Caki2 (cell line): ENCODE measurements at regions not wholly inside any gene's neighbourhood (a gene's known extent, or its start where the extent isn't known, plus 50 kb on each side); places are given as distances from the start of the nearest gene placed in this dataset.

ENCODE experiments used
- DNase-seq: peaks from one replicate; pipeline ENCODE4 v3.0.0-alpha.2; 2015; ENCODE audit warnings: low read depth
- in situ Hi-C: cut with HindIII; loops from 2 replicates; pipeline ENCODE4 v1.10.0; 2016; ENCODE audit warnings: low sequenced_read_pairs, low pct_unique_long_range_greater_than_20kb, mixed read lengths

DNA sequence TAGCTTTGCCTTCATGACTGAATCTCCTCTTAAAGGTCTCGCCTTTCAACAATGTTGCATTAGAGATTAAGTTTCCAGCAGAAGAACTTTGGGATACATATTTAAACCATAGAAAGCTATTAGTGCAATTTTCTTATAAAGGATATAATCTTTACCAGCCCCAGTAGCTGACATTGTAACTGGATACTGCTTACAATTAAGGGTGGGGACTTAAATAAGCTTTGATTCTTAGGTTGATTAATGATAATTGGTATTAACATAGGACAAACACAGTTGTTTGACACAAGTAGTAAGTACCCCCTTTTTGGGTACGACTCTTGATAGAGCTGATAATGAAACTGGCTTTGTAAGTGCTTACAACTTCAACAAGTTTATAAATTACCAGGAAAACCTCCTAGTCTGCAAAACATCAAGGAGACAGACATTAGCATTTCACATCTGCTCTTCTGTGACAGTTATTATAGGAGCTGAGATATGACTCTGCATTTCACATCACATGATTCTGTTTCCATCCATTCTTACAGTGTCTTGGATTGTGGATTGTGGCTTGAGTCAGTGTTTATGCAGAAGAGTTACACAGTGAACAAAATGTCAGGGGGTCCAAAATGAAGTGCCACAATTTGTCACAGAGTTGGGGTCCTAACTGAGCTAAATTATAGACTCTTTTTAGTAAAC is 249.1 kb upstream of the E2F7 start:
- no peak for DNase-seq
- in situ Hi-C loops = no loop called here

DNA sequence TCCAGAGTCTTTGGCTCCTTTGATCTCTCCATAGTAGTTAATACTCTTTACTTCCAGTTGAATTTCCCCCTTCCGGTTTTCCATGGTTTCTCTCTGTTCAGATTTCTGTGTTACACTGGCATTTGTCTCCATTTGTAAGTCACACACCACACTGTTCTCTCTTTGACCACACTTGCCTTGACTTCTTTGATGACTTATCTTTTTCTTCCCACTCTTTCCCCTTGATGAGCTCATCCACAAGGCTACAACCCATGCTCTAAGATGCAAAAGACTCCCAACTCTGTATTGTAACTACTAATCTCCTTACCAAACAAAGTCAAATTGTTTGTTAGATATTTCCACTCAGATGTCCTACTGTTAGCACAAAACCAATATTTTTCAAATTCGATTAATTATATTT is 242.7 kb upstream of the E2F7 start:
- in situ Hi-C loops = no loop called here
- no peak for DNase-seq

DNA sequence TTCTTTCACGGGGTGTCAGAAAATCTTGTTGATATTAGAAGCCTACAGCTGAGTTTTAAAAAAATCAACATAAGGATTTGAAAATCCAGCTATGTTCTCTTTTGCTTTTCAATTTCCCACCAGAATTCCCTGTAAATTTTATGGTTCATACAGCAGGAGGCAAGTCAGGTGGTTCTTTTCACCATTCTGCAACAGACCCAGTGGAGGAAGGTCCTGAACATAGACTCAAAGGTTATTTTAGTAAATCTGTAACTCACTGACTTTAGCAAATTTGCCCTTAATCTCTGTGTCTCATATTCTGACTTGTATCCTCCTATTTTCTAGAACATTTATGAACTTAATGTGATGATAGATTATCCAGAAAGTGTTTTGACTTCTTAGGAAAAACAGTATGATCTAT is 235.4 kb upstream of the E2F7 start:
- no peak for DNase-seq
- in situ Hi-C loops = no loop called here

DNA sequence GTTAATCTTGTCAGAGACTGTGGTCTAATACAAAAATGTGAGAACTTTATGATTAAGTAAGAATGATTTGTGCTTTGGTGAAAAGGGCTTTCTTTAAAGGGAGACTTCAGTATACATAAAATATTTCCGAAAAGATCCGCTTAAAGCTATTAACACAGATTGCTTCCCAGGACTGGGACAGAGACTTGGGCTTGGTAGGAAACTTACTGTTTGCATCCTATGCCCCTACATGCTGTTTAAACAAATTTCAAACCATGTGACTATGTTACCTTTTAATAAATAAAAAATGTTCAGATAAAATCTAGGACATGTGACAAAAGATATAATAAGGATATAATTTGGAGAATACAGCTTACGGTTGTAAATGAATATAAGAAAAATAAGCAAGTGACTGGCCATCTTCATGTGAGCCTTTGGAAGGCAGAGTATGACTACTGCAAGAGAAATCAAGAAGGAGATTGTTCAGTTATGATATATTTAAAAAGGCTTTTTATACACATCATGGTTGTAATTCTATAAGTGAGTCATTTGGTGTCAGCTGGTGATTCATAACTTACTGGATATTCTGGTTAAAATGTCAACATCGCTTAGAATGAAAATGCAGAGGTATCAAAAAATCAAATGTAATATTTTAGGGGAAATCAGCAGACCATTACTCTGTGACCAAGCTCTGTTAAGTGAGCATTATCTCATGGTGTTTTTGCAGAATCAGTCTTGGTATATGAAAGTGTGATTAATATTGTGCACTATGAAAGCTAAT is 234.7 kb upstream of the E2F7 start:
- DNase-seq = peak; percentile 20
- in situ Hi-C loops = no loop called here

DNA sequence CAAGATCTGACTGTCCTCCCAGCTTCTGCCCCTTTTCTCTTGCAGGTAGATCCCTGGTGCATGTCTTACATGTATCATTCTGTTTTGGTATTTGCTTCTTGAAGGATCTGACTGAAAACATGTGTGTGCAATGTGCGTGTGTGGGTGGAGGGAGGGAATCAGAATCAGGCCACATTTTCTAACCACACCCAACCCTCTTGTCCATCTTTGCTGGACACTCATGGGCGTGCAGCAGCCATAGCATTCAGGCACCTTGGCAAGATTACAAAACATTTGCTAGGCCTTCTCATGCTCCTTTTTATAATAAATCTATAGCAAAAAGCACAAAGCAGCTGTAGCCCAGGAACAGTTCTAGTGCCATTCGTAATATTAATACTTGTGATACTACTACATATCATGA is 233.6 kb upstream of the E2F7 start:
- DNase-seq = no peak
- in situ Hi-C loops = no loop called here

DNA sequence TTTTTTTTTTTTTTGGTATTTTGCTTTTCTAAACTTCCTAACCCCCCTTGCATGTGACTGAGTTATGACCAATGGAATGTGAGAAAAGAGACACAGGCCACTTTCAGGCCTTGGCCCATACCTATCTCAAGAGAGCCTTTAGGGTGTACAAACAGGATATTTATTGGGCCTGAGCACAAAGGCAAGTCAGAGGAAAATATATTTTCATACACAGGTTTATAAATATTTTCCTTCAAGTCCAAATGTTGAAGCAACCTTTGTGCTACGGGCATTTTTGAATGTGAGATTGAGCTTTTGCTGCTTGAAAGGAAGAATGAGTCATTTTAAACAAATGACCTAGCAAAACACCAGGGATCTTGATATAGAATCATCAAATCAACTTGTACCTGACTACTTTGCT is 228.6 kb upstream of the E2F7 start:
- DNase-seq = no peak
- in situ Hi-C loops = no loop called here

DNA sequence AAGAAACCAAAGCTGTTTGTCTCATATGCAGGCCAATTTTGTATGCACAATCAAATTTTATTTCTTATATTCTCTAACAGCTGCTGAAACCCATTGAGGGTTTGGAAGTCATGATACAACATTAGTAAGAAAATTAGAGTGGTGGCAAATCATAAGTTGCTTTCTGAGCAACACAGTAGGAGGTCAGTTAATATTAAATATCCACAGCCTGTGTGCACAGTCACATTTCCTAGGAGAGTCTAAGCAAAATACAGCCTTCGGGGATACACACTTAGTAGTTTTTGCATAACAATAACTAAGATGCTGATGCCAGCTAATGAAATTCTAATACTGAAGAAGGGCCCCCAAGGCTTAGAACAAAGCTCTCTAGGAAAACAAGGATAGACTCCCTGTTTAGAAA is 209.6 kb upstream of the E2F7 start:
- in situ Hi-C loops = no loop called here
- DNase-seq = no peak

DNA sequence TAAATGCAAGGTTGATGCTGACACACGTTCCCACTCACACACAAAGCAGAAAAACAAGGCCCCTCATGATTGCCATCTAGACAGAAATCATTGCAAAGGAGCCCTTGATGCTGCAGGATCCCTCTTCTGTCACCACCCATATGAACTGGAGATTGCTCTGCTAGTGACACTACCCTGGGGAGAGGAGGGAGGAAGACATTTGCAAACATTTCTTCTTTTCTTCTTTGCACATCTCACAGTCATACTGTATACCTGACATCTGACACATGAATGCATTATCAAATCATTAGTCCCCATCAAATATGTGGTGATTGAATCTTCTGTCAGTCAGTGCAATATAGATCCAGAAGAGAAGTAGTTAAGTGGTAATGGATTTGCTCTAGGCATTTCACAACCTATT is 208.5 kb upstream of the E2F7 start:
- DNase-seq = no peak
- in situ Hi-C loops = no loop called here

DNA sequence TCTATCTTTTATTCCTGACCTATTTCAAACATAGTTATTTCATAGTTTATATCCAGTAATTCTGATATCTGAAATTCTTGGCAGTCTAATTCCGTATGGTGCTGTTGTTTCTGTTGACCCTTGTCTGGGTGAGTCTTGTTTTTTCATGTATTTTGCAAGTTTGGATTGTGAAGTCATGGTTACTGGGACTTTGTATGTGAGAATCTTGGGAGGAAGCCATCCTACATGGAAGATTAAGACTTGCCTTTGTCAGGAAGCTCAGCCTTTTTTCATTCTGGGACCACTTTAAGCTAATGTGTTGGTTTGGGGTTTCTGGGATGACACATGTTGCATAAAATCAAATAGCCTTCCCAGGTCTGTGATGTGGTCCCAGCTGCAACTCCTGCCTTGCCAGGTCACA is 191.6 kb upstream of the E2F7 start:
- in situ Hi-C loops = no loop called here

DNA sequence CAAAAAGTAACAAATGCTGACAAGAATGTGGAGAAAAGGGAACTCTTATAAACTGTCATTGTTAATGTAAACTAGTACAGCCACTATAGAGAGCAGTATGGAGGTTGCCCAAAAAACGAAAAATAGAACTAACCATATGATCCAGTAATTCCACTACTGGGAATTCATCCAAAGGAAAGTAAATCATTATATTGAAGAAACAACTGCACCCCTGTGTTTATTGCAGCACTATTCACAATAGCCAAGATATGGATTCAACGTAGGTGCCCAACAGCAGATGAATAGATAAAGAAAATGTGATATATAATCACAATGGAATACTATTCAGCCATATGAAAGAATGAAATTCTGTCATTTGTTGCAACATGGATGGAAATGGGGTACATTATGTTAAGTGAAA is 188.0 kb upstream of the E2F7 start:
- DNase-seq = no peak
- in situ Hi-C loops = no loop called here

More for the DNA sequence above, 191.6 kb upstream of the E2F7 start:
- no peak for DNase-seq

DNA sequence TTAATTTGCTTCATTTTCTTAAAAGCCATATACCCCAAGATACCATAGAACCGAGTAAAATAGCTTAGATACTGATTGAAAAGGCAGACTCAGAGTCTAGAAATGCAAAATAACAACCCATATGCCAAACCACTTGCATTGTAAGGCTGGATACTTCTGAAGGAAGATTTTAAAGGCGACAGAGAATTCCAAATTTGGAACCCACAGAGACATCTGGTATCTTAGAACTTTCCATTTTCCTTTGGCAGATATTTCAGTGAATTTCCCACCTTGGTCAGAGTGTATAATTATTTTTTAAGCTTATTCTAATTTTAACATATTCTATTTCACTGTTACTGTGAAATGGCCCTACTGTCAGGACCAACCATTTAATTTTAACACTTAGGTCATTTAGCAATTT is 186.4 kb upstream of the E2F7 start:
- in situ Hi-C loops = no loop called here
- DNase-seq = no peak

DNA sequence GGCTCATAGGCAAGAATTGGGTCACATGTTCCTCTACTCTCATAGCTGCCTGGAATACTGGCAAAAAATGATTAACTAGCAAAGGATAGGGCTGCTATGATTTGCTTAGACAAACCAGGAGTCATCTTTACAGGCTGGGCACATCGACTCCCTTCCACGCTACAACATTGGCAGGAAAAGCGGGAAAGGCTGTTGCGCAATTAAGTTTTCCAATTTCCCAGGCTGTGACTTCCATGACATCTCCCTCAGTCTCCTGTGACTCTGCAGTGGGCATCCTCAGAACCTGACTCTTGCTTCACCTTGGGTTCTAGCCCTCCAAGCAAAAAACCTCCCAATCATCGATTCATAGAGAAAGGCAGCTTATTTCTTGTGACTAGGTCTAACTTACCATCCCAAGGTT is 184.5 kb upstream of the E2F7 start:
- in situ Hi-C loops = no loop called here
- DNase-seq = no peak

DNA sequence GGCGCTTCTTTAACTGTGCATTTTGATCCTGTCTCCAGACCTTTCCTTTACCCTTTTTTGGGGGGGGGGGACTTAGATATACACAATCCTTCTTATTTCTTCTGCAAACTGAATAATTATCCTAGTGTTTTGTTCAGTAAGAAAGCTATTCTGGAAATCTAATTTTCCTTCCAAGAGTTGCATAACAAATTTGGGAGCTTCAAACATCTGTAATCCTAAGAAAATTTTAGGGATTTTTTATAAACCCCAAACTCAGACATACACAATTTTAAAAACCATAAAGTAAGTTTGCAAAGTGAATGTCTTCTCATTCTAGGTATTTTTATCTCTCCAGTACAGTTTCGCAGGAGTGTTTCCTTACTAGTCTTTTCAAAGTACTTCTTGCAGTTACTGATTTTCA is 182.7 kb upstream of the E2F7 start:
- in situ Hi-C loops = no loop called here
- no peak for DNase-seq

DNA sequence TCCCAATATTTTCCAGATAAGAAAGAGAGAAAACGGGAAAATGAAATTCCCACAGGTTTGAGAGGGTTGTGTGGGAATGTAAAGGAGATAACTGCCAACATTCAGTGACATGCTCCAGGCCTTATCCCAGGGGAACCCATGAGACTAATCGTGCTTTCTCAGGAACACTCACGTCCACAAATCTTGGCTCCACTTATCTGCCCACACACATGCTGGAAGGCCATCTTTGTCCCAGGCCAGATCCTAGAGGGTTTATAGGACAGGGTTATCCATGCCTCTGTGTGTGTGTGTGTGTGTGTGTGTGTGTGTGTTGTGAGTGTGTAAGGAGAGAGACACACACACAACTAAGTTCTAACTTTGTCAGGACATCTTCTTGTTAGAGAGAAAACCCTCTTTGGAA is 182.2 kb upstream of the E2F7 start:
- in situ Hi-C loops = no loop called here
- no peak for DNase-seq

DNA sequence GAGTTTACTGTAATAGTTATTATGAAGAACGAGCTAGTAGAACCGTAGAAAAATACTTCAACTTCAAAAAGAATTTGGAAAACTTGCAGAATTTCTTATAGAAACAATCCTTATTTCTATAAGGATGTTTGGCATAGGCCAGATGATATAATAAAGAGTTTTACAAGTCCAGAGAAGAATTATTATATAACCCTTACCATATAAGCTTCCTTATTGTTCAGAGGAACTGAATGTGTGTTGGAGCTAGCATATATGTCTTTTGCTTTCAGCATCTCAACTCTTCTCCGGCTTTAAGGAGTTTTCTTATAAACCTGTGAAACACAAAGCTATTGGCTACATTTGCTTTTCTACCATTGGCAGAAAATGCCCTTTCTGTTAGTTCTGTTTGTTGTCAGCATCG is 178.0 kb upstream of the E2F7 start:
- in situ Hi-C loops = no loop called here
- DNase-seq = no peak

DNA sequence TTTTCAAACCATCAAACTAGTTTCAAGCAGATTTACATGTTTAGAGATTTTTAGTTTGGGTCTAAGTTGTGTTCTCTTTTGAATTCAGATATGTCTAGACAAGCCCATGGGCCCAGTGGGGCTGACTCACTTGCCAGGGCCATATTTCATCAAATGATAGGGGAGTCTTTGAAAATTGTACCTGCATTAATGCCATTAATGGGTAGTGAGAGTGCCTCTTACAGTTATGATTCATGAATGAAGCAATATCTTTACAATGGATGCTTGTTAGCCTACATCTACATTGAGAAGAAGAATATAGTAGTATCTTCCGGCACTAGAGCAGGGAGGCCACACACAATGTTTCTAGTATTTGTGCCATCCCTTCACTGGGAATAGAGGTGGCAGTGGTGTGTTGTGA is 174.2 kb upstream of the E2F7 start:
- no peak for DNase-seq
- in situ Hi-C loops = no loop called here

DNA sequence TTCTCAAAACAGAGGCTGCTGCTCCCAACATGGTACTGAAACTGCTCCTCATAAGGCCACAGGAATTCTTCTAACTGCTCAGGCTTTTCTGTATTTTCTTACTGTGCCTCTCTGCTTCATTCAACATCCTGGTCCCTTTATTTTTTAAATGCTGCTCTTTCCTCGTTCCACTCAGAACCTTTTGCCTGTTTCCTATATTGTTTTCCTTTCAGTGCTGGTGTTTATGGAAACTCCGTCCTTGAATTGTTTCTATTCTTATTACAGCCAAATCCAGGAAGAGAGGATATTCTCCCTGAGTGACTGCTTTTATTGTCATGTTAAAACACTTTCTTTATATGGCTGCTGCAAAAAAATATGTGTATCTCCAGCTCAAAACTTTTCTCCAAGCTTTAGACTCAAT is 173.0 kb upstream of the E2F7 start:
- in situ Hi-C loops = no loop called here
- no peak for DNase-seq

DNA sequence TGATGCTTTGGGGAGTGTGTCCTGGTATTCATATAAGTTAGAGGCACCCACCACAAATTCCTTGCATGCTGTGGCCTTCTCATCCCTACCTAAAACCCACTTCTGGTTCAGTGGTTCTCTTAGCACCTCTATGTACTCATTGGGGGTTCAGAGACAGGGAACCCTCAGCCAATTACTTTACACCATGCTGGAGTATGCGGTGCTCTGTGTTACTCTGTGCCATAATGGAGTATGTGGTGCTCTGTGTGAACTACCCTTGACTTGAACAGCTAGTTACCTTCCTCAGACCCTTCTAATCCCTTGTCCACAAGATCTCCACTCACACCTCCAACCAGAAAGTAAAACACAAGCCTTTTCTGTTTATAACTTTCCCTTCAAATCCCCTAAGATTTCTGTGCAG is 172.5 kb upstream of the E2F7 start:
- in situ Hi-C loops = no loop called here
- no peak for DNase-seq

DNA sequence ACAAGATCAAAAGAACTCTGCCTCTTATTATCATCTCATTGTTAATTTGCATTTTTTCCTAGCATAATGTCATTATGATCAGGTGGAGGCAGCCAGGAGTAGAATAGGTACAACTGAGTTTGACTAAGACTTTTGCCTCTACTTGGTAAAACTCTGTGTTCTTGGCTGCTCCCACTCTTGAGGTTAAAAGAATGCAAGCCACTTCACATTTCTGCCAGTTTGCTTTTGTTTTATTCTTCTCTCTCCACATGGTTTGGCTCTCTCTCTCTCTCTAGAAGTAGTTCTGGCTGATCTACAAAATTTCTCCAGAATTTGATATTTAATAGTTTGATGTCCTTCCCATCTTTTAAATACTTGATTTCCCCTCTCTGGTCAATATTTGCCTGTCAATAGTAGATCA is 170.7 kb upstream of the E2F7 start:
- in situ Hi-C loops = no loop called here
- no peak for DNase-seq

DNA sequence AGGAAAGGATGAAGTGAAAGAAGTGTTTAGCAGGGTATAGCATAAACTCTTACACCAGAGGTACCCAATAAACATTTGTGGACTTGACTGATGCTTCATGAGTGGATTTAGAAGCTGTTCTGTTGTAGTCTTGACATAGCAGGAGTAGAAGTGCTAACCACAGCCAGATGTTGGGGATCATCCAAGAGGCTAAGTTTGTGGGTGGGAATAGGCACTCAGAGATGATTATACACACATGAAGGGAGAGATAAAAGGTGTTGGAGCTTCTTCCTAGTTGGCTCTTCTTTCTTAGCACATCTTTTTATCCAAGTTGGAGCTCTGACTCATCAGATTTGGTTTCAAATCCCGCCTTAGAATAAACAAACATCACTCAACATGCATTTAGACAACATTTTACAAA is 166.7 kb upstream of the E2F7 start:
- no peak for DNase-seq
- in situ Hi-C loops = no loop called here
